ENCODE measurements at regions not wholly inside any gene's neighbourhood (a gene's known extent, or its start where the extent isn't known, plus 50 kb on each side); places are given as distances from the start of the nearest gene placed in this dataset.

GRCh38 chr12:46473634-46474329 lies 101.2 kb upstream of the SLC38A2 start:
- DNase-seq (ENCODE audit: low read depth, low spot score): peak; percentile 87
- Histone ChIP-seq H4K20me1 (ENCODE audit: insufficient read depth) (no peaks in the 10 kb centered on the region), H2AFZ (ENCODE audit: low read depth, low read length, poor library complexity, severe bottlenecking) (no peak overlapping the region), H3K27me3 (ENCODE audit: insufficient read depth, low read length) (no peaks in the 10 kb centered on the region), H3K9me3 (ENCODE audit: control insufficient read depth in 1 of 2, insufficient read depth in 1 of 2, low read depth in 1 of 2, low read length in 2 of 2) (no peaks in the 10 kb centered on the region), H3K79me2 (ENCODE audit: insufficient read depth, low read length) (peaks cover 27% of the 10 kb centered on the region), H3K4me1 (ENCODE audit: control insufficient read depth in 1 of 2, insufficient read depth in 2 of 2, low read length in 2 of 2) (peaks cover 87 to 93% of the 10 kb centered on the region in 2 experiments), H3K9me2 (ENCODE audit: insufficient read depth) (no peaks in the 10 kb centered on the region), H3K27ac (ENCODE audit: low read depth, low read length) (peak overlapping the region; percentile 100), H3K9ac (ENCODE audit: low read length) (peak overlapping the region; percentile 58), H3K36me3 (ENCODE audit: control insufficient read depth in 1 of 2, insufficient read depth in 2 of 2, low read length in 2 of 2) (no peaks in the 10 kb centered on the region), H3K4me2 (ENCODE audit: low read length) (peak overlapping the region; percentile 64), H3K4me3 (replicated peaks in 1 of 2; ENCODE audit: low read depth in 1 of 2, low read length in 2 of 2) (peak overlapping the region; percentile 10 to 27; a peak in 3 of 4 replicates)
- BruUV-seq (replicated peaks): TSS peak; percentile 60
- ATAC-seq: peak; percentile 66
- intact Hi-C loops (cut with micrococcal nuclease): loop anchor here (1.0 to 10.0 kb wide), 3 partner anchors 43 to 191 kb away; no protein-coding TSS in a partner anchor
- ChIA-PET POLR2A (interaction anchor here (0.6 to 3.0 kb wide), 7 partner anchors 11 to 74 kb away, joined by 3 to 13 read pairs (median 4); no protein-coding TSS in a partner anchor), RAD21 (ENCODE audit: low non-redundant PET in 1 of 2, low total read pairs in 2 of 2, uncharacterized antibody in 2 of 2, unreplicated experiment in 2 of 2) (interaction anchor here in 1 of 2 experiments (0.6 kb wide), 1 partner anchor 483 kb away, joined by 4 read pairs; the partner anchor contains the start of gene SCAF11), CTCF (interaction anchor here (0.8 kb wide), 1 partner anchor 33 kb away, joined by 3 read pairs; no protein-coding TSS in a partner anchor)
- TF ChIP-seq CTCF (IDR thresholded peaks at IDR 0.05 in 2 of 3, conservative IDR thresholded peaks at IDR 0.05 in 1 of 3; ENCODE audit: borderline replicate concordance in 1 of 3, insufficient read depth in 1 of 3, low read depth in 2 of 3, low read length in 2 of 3) (no peak), TCF7L2 (IDR thresholded peaks at IDR 0.05; ENCODE audit: borderline replicate concordance, extremely low read depth, insufficient read depth, insufficient read length) (peak; percentile 73), ZBTB33 (IDR thresholded peaks at IDR 0.05; ENCODE audit: extremely low read depth, insufficient replicate concordance, low read length) (peak; percentile 70), EZH2phosphoT487 (IDR thresholded peaks at IDR 0.05; ENCODE audit: borderline replicate concordance) (no peak), SIN3A (IDR thresholded peaks at IDR 0.05; ENCODE audit: low read depth) (peak; percentile 75; the same call in 1 of the 2 replicates), EZH2 (IDR thresholded peaks at IDR 0.05) (no peak), POLR2AphosphoS5 (IDR thresholded peaks at IDR 0.05; ENCODE audit: low read depth, low read length) (peak; percentile 67), ATF3 (IDR thresholded peaks at IDR 0.05) (no peak), SP1 (IDR thresholded peaks at IDR 0.05; ENCODE audit: low read depth) (peak; percentile 93), ZFX (IDR thresholded peaks at IDR 0.05) (no peak), RAD21 (IDR thresholded peaks at IDR 0.05; ENCODE audit: low read depth) (peak; percentile 45), EGR1 (IDR thresholded peaks at IDR 0.05; ENCODE audit: low read depth) (peak; percentile 29; the same call in 1 of the 2 replicates), FOSL1 (IDR thresholded peaks at IDR 0.05; ENCODE audit: low read depth) (peak; percentile 92), JUND (IDR thresholded peaks at IDR 0.05) (peak; percentile 93), SRF (IDR thresholded peaks at IDR 0.05; ENCODE audit: low read depth) (peak; percentile 33), MAX (IDR thresholded peaks at IDR 0.05) (peak; percentile 59), YY1 (IDR thresholded peaks at IDR 0.05; ENCODE audit: extremely low read depth, insufficient replicate concordance, low read depth, low read length) (peak; percentile 69), CEBPB (IDR thresholded peaks at IDR 0.05; ENCODE audit: low read depth) (peak; percentile 81), CBX3 (IDR thresholded peaks at IDR 0.05; ENCODE audit: low read depth) (peak; percentile 76; the same call in 1 of the 2 replicates)

All from HCT116 (cell line).